Activated naive CD4-positive, alpha-beta T cell treated with anti-CD3 and anti-CD28 coated beads, Interleukin-2, amount 50 U/mL, for 24 hours (primary cell): ENCODE measurements at regions not wholly inside any gene's neighbourhood (a gene's known extent, or its start where the extent isn't known, plus 50 kb on each side); places are given as distances from the start of the nearest gene placed in this dataset.

ENCODE experiments used
- H3K27ac Mint-ChIP-seq: one replicate; pipeline ENCODE4 v1.8.0; 2021; ENCODE audit warnings: mild to moderate bottlenecking, mixed read lengths
- H3K27me3 Mint-ChIP-seq: one replicate; pipeline ENCODE4 v1.8.0; 2021; ENCODE audit warnings: mixed read lengths
- H3K36me3 Mint-ChIP-seq: one replicate; pipeline ENCODE4 v1.8.0; 2021; ENCODE audit warnings: mixed read lengths
- H3K4me1 Mint-ChIP-seq: one replicate; pipeline ENCODE4 v1.8.0; 2021; ENCODE audit warnings: mixed read lengths
- H3K4me3 Mint-ChIP-seq: one replicate; pipeline ENCODE4 v1.8.0; 2021; ENCODE audit warnings: mild to moderate bottlenecking, mixed read lengths
- H3K9me3 Mint-ChIP-seq: one replicate; pipeline ENCODE4 v1.8.0; 2021; ENCODE audit warnings: mixed read lengths

DNA sequence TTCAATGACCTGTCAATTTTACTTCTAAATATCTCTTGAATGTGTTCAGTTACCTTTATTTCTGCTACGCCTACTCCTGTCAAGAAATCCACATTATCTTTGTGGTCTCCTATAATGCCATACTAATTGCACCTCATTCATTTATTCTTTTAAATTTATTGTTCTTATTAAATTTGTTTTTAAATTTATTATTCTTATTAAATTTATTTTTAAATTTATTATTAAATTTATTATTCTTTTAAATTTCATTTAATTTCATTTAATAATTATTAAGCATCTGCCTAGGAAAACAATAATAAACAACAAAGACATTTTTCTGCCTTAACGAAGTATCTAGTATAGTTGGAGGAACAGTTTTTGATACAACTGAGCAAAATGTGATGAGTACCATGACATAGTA lies 211.7 kb downstream of the ZPLD1 start:
- Mint-ChIP-seq H3K27me3 (peaks cover 2% of the 10 kb centered on the region), H3K4me1 (no peaks in the 10 kb centered on the region), H3K36me3 (no peaks in the 10 kb centered on the region), H3K9me3 (no peaks in the 10 kb centered on the region), H3K27ac (no peak overlapping the region), H3K4me3 (no peak overlapping the region)

DNA sequence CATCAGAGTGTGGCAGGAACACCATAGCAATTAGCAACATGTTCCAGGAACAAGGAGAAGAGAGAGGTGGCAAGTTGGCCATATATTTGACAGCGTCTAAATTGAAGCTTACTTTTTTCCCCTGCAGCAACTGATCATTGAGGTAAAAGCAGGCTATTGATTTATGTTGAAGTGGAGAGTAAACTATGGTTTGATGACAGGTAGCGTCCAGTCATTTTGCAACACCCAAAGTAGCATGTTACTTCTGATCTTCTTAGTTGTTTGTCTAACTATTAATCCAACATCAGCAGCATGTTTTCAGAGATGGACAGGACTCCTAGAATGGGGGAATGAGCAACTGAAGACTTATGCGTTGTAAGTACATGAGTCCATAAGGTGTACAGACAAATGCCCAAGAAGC lies 225.8 kb downstream of the ZPLD1 start:
- peaks cover 16% of the 10 kb centered on the region for H3K27me3 Mint-ChIP-seq

DNA sequence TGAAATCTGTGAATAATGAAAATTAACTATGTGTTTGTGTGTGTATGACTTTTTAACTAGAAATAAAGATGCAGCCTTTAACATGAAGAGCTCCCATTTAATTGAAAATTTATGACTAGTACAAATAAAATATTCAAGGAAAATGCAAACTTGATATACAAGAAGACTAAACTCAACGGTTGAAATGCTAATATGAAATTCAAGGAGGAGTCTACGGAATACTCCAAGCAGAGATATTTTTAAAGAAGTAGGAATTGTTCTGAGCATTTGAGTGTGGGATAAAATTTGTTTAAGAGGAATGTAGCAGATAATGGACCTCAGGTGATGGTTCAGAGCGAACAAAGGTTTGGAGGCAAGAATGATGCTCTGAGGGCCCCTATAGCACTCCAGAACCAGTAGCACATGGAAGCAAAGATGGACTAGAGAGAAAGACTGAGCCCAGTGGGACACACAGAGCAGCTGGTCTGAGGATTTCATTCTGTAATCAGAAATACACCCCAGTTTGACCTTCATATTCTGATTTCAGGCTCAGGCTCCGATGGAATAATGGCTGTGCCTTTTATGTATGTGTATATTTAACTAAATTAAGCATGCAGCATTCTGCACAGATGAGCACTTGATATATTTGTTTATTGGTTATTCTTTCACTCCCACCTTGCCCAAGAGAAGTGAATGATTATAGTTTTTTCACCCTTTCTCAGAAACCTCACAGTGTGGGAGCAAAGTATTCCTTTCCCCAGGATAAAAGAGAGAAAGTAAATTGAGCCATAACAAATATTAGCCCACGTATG lies 227.1 kb downstream of the ZPLD1 start:
- no peaks in the 10 kb centered on the region for H3K4me1 Mint-ChIP-seq
- H3K36me3 Mint-ChIP-seq = no peaks in the 10 kb centered on the region
- H3K9me3 Mint-ChIP-seq = no peaks in the 10 kb centered on the region
- peaks cover 18% of the 10 kb centered on the region for H3K27me3 Mint-ChIP-seq
- H3K4me3 Mint-ChIP-seq = no peak overlapping the region
- H3K27ac Mint-ChIP-seq = no peak overlapping the region

More for the DNA sequence above, 225.8 kb downstream of the ZPLD1 start:
- H3K4me3 Mint-ChIP-seq = no peak overlapping the region
- H3K36me3 Mint-ChIP-seq = no peaks in the 10 kb centered on the region
- no peaks in the 10 kb centered on the region for H3K4me1 Mint-ChIP-seq
- no peak overlapping the region for H3K27ac Mint-ChIP-seq
- no peaks in the 10 kb centered on the region for H3K9me3 Mint-ChIP-seq

DNA sequence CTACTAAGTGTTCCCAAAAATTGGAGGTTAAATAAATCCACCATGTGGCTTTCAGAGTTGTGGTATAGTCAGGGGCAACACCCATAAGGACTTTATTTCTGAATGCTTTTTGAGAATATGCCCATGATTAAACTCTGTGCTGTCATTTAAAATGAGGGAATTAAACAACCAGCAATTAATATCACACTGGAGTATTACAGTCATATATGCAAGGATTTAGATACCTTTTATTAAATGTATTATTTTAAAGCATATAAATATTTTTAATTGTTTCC lies 227.6 kb downstream of the ZPLD1 start:
- Mint-ChIP-seq H3K9me3 (no peaks in the 10 kb centered on the region), H3K4me1 (no peaks in the 10 kb centered on the region), H3K27me3 (peaks cover 17% of the 10 kb centered on the region), H3K4me3 (no peak overlapping the region), H3K36me3 (no peaks in the 10 kb centered on the region), H3K27ac (no peak overlapping the region)

DNA sequence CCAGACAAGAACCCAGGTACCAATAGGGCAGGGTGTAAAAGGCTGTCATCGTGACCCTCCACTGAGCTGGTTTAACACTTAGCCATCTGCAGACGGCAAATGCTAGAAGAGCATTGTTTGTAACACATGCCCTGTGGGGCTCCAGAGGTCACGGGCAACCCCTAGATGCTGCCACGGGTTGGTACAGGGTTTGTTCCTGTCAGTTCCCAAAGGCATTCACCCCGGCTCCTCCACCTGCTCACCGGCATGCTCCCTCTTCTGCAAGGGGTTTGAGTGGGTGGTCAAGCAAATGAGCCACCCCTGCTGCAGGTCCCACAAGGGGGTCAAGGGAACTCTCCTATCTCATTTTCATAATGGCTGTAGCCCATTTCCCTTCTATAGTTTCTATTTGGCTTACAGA lies 229.3 kb downstream of the ZPLD1 start:
- Mint-ChIP-seq H3K27ac (no peak overlapping the region), H3K4me1 (no peaks in the 10 kb centered on the region), H3K4me3 (no peak overlapping the region), H3K27me3 (peaks cover 19% of the 10 kb centered on the region), H3K36me3 (no peaks in the 10 kb centered on the region), H3K9me3 (no peaks in the 10 kb centered on the region)

DNA sequence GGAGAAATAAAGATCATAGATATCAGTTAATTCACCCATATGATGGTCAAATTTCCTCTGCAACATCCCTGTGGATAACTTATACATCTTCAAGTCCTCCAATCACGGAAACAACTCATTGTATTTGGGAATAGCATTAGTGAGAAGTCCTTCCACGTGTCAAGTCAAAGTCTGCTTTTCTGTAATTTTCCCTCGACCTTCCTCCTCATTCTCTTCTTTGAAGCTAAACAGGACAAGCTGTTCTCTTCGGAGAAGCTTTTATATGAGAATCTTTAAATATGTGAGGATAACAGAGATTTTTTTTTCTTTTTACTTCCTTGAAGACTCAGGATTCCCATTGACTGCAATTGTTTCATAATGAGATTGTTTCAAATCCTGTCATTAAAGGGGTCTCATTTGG lies 230.4 kb downstream of the ZPLD1 start:
- no peaks in the 10 kb centered on the region for H3K36me3 Mint-ChIP-seq
- peaks cover 19% of the 10 kb centered on the region for H3K27me3 Mint-ChIP-seq
- no peaks in the 10 kb centered on the region for H3K9me3 Mint-ChIP-seq
- no peak overlapping the region for H3K27ac Mint-ChIP-seq
- H3K4me3 Mint-ChIP-seq = no peak overlapping the region
- no peaks in the 10 kb centered on the region for H3K4me1 Mint-ChIP-seq

DNA sequence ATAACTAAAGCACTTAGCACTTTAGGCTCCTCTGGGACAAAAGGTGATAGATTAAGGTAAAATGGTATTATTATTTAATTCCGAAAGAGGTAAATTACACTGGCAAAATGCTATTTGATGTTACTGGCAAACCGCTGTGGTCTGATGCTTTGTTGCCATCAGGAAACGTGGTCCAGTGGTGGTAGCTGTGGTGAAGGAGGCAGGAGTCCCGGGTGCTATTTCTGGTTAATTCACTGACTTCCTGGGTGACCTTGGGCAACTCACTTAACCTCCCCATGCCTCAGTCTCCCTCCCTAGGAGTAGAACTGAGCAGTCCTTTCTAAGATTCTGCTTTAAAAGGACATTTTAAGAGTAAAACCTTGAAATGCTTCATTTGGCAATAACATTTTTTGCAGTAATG lies 233.4 kb downstream of the ZPLD1 start:
- H3K36me3 Mint-ChIP-seq = no peaks in the 10 kb centered on the region
- no peaks in the 10 kb centered on the region for H3K4me1 Mint-ChIP-seq
- H3K9me3 Mint-ChIP-seq = no peaks in the 10 kb centered on the region
- no peak overlapping the region for H3K4me3 Mint-ChIP-seq
- H3K27ac Mint-ChIP-seq = no peak overlapping the region
- H3K27me3 Mint-ChIP-seq = peaks cover 13% of the 10 kb centered on the region

DNA sequence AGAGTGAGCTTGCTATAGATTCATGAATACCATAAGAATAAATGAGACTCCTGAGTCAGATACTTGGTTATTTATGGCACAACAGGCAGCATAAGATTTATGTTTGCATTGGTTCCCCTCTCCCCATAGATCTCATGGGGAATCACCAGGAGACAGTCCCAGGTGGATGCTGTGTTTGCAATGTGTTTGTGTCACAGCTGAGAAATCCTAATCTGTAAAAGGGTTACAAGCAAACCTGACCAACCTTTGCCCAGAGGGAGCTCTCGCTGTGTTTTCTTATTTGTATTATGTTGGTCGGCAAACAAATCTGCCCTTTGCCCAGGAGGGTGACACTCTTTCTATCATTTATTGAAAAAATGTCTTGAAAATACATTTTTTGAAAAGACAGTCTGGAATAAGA lies 236.2 kb downstream of the ZPLD1 start:
- Mint-ChIP-seq H3K27me3 (peaks cover 15% of the 10 kb centered on the region), H3K4me3 (no peak overlapping the region), H3K4me1 (peaks cover 3% of the 10 kb centered on the region), H3K27ac (no peak overlapping the region), H3K36me3 (no peaks in the 10 kb centered on the region), H3K9me3 (no peaks in the 10 kb centered on the region)

DNA sequence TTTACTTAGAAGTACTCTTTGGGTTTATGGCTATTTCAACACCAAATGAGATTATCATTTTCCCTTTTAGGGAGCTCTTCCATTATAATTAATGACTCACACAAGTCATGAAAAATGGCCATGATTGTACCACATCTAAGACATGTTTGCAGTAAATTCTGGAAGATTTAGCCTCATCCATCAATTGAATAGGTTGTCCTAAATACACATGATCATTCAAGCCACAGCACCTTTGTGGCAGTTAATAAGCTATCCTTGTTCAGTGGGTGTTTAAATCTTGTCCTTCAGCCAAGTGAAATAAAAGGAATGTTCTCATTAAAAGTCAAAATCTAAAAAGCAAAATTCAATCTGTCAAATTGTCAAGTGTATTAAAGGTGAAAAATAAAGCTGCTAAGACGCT lies 237.5 kb downstream of the ZPLD1 start:
- Mint-ChIP-seq H3K27ac (no peak overlapping the region), H3K9me3 (no peaks in the 10 kb centered on the region), H3K4me1 (peaks cover 3% of the 10 kb centered on the region), H3K36me3 (no peaks in the 10 kb centered on the region), H3K4me3 (no peak overlapping the region), H3K27me3 (peaks cover 11% of the 10 kb centered on the region)

DNA sequence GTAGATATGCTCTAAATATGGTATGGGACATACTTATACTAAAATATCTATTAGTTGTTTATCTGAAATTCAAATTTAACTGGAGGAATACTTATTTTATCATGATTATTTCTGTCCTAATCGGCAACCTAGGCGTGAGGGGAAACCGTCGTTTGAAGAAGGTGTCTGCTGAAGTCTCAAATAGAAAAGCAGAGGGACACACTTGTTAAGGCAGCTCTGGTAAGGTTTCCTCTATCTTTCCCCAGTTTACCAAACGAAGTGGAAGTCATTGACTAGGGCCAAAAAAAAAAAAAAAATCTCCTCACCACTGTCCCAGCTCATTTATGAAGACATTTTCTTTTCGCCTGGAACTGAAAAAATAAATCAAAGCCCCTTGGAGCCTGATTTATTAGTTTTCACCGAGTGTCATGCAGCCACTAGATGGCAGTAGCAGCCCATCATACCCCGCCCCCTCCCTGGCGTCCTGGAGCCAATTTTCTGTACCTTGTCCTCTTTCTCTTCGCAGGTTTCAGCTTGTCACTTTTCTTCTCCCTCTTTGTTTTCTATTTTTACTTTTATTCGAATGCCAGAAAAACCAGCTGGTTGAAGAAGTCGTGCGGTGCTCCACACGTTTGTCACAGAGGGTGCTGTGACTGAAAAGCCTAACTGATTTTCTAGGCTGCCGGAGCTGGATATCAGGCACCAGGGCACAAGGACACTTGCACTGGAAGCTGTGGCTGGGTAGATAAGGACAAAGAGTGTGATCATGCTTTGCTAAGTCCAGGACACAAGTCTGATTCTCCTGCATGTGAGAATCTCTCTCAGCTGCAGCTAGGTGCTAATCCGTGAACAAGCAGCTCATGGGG lies 238.7 kb downstream of the ZPLD1 start:
- no peaks in the 10 kb centered on the region for H3K36me3 Mint-ChIP-seq
- H3K27me3 Mint-ChIP-seq = peaks cover 9% of the 10 kb centered on the region
- H3K27ac Mint-ChIP-seq = no peak overlapping the region
- peaks cover 3% of the 10 kb centered on the region for H3K4me1 Mint-ChIP-seq
- no peak overlapping the region for H3K4me3 Mint-ChIP-seq
- H3K9me3 Mint-ChIP-seq = no peaks in the 10 kb centered on the region

DNA sequence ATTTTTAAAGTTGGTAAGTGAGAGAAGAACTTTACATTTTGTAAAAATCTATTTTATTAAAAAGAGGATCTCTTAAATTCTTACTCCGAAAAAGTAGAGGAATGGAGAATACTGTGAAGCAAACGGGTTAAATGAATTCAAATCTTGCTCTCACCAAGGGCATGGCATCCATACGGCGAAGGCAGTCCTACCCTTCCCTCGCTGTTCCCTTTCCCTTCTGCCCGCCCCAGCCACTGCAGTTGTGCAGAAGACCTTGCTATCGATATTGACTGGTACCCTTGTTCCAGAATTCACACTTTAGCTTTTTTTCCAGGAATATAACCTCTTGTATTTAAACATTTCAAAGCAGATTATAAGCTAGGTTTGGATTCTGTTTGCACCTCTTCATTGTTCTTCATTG lies 239.5 kb downstream of the ZPLD1 start:
- Mint-ChIP-seq H3K4me1 (peaks cover 3% of the 10 kb centered on the region), H3K36me3 (no peaks in the 10 kb centered on the region), H3K27ac (no peak overlapping the region), H3K4me3 (no peak overlapping the region), H3K27me3 (peaks cover 10% of the 10 kb centered on the region), H3K9me3 (no peaks in the 10 kb centered on the region)

DNA sequence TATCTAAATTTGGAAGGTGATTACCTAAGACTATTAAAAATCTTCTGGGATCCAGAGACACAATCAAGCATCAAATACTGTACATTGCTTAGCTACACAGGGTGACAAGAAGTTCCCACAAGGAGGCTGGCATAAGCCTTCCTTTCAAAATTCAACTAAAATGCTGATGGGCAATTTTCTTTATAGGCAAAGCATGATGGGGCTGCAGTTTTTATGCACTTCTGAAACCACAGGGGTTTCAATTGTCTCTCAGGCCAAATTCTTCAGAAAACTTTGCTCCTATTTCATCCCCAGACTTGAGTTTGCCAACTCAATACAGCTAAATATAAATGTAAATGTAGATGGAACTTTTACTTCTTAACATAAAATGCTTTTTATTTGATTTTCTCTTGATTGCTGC lies 241.6 kb downstream of the ZPLD1 start:
- Mint-ChIP-seq H3K27me3 (peaks cover 15% of the 10 kb centered on the region), H3K9me3 (no peaks in the 10 kb centered on the region), H3K27ac (no peak overlapping the region), H3K36me3 (no peaks in the 10 kb centered on the region), H3K4me1 (peaks cover 3% of the 10 kb centered on the region), H3K4me3 (no peak overlapping the region)

DNA sequence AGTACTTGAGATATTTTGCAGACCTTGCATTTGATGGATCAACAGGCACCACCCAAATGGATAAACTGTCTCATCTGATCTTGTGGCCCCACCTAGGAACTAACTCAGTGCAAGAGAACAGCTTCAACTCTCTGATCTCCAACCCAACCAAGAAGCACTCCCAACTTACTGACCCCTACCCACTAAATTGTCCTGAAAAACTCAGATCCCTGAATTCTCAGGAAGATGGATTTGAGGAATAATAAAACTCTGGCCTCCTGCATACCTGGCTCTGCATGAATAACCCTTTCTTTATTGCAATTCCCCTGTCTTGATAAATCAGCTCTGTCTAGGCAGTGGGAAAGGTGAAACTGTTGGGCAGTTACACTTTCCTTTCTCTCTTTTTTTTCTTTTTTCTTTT lies 247.9 kb downstream of the ZPLD1 start:
- H3K4me3 Mint-ChIP-seq = no peak overlapping the region
- peaks cover 28% of the 10 kb centered on the region for H3K27me3 Mint-ChIP-seq
- H3K36me3 Mint-ChIP-seq = no peaks in the 10 kb centered on the region
- H3K4me1 Mint-ChIP-seq = no peaks in the 10 kb centered on the region
- no peak overlapping the region for H3K27ac Mint-ChIP-seq
- no peaks in the 10 kb centered on the region for H3K9me3 Mint-ChIP-seq

DNA sequence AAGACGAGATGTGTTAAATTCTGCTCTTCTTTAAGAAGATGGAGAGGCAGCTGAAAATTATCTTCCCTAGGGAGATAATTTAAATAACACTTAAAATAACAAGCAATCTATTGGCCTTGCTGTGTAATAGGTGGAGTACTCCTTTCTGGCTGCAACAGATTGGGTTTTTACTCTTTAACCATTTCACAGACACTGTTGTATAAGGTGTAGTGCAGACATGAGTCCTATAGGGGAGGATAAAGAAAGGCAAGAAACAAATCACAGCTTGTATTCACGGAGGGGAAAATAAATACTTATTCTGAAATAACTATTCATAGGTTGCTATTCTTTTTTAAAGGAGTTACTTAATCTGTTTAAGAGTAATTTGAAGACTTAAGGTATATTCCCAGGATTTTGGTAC lies 252.0 kb downstream of the ZPLD1 start:
- no peaks in the 10 kb centered on the region for H3K9me3 Mint-ChIP-seq
- no peaks in the 10 kb centered on the region for H3K36me3 Mint-ChIP-seq
- no peak overlapping the region for H3K4me3 Mint-ChIP-seq
- peaks cover 19% of the 10 kb centered on the region for H3K27me3 Mint-ChIP-seq
- no peak overlapping the region for H3K27ac Mint-ChIP-seq
- no peaks in the 10 kb centered on the region for H3K4me1 Mint-ChIP-seq

DNA sequence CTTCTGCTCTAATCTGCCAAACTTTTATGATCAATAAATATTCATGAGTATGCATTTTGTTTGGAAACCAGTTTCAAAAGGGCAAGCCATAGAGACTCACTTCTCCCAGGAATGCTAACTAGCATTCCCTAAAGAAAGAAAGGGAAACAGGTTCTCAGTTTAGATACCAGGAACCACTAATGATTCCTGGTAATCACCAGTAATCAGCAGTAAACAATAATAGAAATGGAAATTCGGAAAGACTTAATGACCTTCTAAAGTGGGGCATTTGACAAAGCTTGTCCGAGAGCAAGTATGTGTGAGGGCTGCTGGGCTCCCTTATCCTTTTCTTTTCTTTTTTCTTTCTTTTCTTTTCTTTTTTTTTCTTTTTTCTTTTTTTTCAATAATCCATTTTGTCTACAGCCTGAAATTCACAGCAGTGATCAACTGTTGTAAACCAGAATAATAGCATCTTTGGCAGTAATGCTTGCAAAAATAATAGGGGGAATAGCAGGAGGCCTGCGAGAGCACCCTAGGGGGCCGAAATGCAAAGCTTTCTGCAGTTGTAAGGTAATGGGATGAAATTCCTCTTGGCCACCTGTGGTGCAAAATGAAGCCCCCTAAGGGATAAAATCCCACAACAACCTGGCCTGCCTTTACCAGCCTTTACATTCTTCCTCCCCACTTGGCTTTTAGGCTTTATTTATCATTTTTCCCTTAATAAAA lies 253.2 kb downstream of the ZPLD1 start:
- H3K4me1 Mint-ChIP-seq = no peaks in the 10 kb centered on the region
- peaks cover 18% of the 10 kb centered on the region for H3K27me3 Mint-ChIP-seq
- no peaks in the 10 kb centered on the region for H3K9me3 Mint-ChIP-seq
- H3K27ac Mint-ChIP-seq = no peak overlapping the region
- H3K36me3 Mint-ChIP-seq = no peaks in the 10 kb centered on the region
- H3K4me3 Mint-ChIP-seq = no peak overlapping the region

DNA sequence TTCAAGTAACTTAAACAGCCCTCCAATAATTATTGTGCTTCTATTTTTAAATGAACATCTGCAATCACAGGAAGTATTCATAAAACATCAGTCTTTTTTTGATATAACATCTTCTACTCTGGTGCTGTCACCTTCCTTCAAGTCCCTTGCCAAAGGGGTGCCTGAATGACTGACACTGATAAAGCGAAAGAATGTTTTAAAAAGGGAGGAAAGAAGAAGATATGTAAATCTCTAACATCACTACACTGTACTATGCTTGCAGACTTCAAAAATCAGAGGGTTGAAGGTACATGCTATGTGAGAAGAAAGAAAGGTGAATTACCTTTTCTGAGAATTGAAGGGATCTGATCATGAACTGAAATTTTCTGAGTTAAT lies 253.7 kb downstream of the ZPLD1 start:
- Mint-ChIP-seq H3K4me1 (no peaks in the 10 kb centered on the region), H3K36me3 (no peaks in the 10 kb centered on the region), H3K27ac (no peak overlapping the region)

More for the DNA sequence above, 253.7 kb downstream of the ZPLD1 start:
- Mint-ChIP-seq H3K27me3 (peaks cover 19% of the 10 kb centered on the region), H3K9me3 (no peaks in the 10 kb centered on the region), H3K4me3 (no peak overlapping the region)
